ENCODE measurements at regions not wholly inside any gene's neighbourhood (a gene's known extent, or its start where the extent isn't known, plus 50 kb on each side); places are given as distances from the start of the nearest gene placed in this dataset.

GRCh38 chr1:14242123-14242522, 356.4 kb upstream of the KAZN start:
- H3K27ac ChIP-seq (replicated peaks): no peak overlapping the region
- no peak for TF ChIP-seq GABPA (IDR thresholded peaks at IDR 0.05; ENCODE audit: low read depth)
- no peak for TF ChIP-seq REST (IDR thresholded peaks at IDR 0.05; ENCODE audit: insufficient replicate concordance, low read depth)
- TF ChIP-seq, protein P1, sequence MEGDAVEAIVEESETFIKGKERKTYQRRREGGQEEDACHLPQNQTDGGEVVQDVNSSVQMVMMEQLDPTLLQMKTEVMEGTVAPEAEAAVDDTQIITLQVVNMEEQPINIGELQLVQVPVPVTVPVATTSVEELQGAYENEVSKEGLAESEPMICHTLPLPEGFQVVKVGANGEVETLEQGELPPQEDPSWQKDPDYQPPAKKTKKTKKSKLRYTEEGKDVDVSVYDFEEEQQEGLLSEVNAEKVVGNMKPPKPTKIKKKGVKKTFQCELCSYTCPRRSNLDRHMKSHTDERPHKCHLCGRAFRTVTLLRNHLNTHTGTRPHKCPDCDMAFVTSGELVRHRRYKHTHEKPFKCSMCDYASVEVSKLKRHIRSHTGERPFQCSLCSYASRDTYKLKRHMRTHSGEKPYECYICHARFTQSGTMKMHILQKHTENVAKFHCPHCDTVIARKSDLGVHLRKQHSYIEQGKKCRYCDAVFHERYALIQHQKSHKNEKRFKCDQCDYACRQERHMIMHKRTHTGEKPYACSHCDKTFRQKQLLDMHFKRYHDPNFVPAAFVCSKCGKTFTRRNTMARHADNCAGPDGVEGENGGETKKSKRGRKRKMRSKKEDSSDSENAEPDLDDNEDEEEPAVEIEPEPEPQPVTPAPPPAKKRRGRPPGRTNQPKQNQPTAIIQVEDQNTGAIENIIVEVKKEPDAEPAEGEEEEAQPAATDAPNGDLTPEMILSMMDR (IDR thresholded peaks at IDR 0.05; ENCODE audit: insufficient read depth, low read length): no peak
- no peak for TF ChIP-seq SPI1 (IDR thresholded peaks at IDR 0.05; ENCODE audit: borderline replicate concordance, low read depth)
- H3K4me3 ChIP-seq (replicated peaks; ENCODE audit: insufficient read depth, low read length): no peak overlapping the region
- no peaks in the 10 kb centered on the region for H3K27me3 ChIP-seq (ENCODE audit: insufficient read depth, poor library complexity, severe bottlenecking)
- DNase-seq (ENCODE audit: low read depth in 1 of 2, low spot score in 1 of 2): no peak

DNA sequence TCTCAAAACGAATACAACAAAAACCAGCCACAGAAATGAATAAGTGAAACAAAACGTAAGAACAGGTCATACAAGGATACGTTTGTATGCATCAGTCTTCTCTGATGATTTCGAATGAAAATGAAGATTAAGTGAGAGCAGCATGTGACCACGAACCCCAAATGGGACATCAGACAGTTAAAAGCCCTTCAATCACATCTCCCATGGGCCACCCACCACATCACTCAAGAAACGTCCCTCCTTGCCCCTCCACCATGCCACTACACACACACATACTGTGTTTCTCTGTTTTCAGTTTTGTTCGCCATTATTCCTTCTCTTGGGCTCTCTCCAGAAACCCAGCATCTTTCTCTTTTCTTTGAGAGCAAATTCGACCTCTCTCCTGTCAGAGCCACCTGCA, 355.6 kb upstream of the KAZN start:
- H3K27me3 ChIP-seq (ENCODE audit: insufficient read depth, poor library complexity, severe bottlenecking): no peaks in the 10 kb centered on the region
- no peak for DNase-seq (ENCODE audit: low read depth in 1 of 2, low spot score in 1 of 2)
- no peak overlapping the region for H3K4me3 ChIP-seq (replicated peaks; ENCODE audit: insufficient read depth, low read length)
- no peak overlapping the region for H3K27ac ChIP-seq (replicated peaks)
- TF ChIP-seq REST (IDR thresholded peaks at IDR 0.05; ENCODE audit: insufficient replicate concordance, low read depth): no peak
- TF ChIP-seq POLR2AphosphoS5 (IDR thresholded peaks at IDR 0.05; ENCODE audit: low read depth): no peak
- TF ChIP-seq, protein P1 (IDR thresholded peaks at IDR 0.05; ENCODE audit: insufficient read depth, low read length): no peak
- no peak for TF ChIP-seq GABPA (IDR thresholded peaks at IDR 0.05; ENCODE audit: low read depth)
- TF ChIP-seq SPI1 (IDR thresholded peaks at IDR 0.05; ENCODE audit: borderline replicate concordance, low read depth): no peak

DNA sequence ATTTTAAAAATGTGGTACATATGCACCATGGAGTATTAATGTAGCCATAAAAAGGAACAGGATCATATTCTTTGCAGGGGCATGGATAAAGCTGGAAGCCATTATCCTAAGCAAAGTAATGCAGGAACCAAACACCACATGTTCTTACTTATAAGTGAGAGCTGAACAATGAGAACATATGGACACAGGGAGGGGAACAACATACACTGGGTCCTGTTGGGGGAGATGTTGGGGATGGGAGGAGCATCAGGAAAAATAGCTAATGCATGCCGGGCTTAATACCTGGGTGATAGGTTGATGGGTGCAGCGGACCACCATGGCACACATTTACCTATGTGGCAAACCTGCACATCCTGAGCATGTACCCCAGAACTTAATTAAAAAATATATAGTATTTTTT, 352.5 kb upstream of the KAZN start:
- no peaks in the 10 kb centered on the region for H3K27me3 ChIP-seq (ENCODE audit: insufficient read depth, poor library complexity, severe bottlenecking)
- no peak overlapping the region for H3K4me3 ChIP-seq (replicated peaks; ENCODE audit: insufficient read depth, low read length)
- no peak for DNase-seq (ENCODE audit: low read depth in 1 of 2, low spot score in 1 of 2)
- TF ChIP-seq SPI1 (IDR thresholded peaks at IDR 0.05; ENCODE audit: borderline replicate concordance, low read depth) (no peak), POLR2AphosphoS5 (IDR thresholded peaks at IDR 0.05; ENCODE audit: low read depth) (no peak), GABPA (IDR thresholded peaks at IDR 0.05; ENCODE audit: low read depth) (no peak), REST (IDR thresholded peaks at IDR 0.05; ENCODE audit: insufficient replicate concordance, low read depth) (no peak)
- TF ChIP-seq, protein P1 (IDR thresholded peaks at IDR 0.05; ENCODE audit: insufficient read depth, low read length): no peak
- no peak overlapping the region for H3K27ac ChIP-seq (replicated peaks)
